ENCODE measurements at regions not wholly inside any gene's neighbourhood (a gene's known extent, or its start where the extent isn't known, plus 50 kb on each side); places are given as distances from the start of the nearest gene placed in this dataset.

DNA sequence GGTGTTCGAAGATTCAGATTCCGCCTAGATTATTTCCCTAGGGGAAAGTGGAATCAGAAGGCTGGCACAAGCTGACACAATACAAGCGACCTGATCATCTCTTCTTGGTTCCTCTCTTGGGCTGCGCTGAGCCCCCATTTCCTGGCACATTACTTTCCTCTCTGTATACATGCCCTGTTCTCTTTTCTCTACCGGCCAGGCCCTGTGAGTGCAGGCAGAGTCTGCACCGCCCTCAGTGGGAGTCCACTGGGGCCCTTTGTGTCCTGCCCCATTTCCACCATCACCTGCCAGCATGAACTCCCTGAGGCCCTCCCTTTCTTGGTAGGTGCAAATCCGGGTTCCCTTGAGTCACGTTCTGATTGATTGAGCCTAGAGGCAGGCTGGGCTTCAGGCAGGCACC lies 287.9 kb downstream of the MSX2 start:
- TF ChIP-seq, protein P1, sequence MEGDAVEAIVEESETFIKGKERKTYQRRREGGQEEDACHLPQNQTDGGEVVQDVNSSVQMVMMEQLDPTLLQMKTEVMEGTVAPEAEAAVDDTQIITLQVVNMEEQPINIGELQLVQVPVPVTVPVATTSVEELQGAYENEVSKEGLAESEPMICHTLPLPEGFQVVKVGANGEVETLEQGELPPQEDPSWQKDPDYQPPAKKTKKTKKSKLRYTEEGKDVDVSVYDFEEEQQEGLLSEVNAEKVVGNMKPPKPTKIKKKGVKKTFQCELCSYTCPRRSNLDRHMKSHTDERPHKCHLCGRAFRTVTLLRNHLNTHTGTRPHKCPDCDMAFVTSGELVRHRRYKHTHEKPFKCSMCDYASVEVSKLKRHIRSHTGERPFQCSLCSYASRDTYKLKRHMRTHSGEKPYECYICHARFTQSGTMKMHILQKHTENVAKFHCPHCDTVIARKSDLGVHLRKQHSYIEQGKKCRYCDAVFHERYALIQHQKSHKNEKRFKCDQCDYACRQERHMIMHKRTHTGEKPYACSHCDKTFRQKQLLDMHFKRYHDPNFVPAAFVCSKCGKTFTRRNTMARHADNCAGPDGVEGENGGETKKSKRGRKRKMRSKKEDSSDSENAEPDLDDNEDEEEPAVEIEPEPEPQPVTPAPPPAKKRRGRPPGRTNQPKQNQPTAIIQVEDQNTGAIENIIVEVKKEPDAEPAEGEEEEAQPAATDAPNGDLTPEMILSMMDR (IDR thresholded peaks at IDR 0.05), result no peak
- no peak for TF ChIP-seq POLR2A (IDR thresholded peaks at IDR 0.05)
- no peak for TF ChIP-seq EP300 (IDR thresholded peaks at IDR 0.05)

All from ovary (tissue), 3 donors.